DND-41 (cell line): ENCODE measurements at regions not wholly inside any gene's neighbourhood (a gene's known extent, or its start where the extent isn't known, plus 50 kb on each side); places are given as distances from the start of the nearest gene placed in this dataset.

Experiments
- ATAC-seq: fragments of 200-7000 bp; cut with Tn5 transposase; 3 replicates; pipeline ENCODE4 v1.9.1; 2021; ENCODE audit warnings: low read depth; ENCODE audit not compliant: insufficient read depth
- DNase-seq: peaks from one replicate; pipeline ENCODE4 v3.0.0-alpha.2; 2020
- H2AFZ ChIP-seq: 2 replicates; pipeline ENCODE4 v1.6.0; 2012; ENCODE audit warnings: low read depth, low read length
- H3K27ac ChIP-seq: 2 replicates; pipeline ENCODE4 v1.5.1; 2012; ENCODE audit warnings: low read length, inconsistent platforms
- H3K27me3 ChIP-seq: fragments of 200-600 bp; sonication (generic); 2 replicates; pipeline ENCODE4 v1.6.0; 2012; ENCODE audit warnings: low read length, mild to moderate bottlenecking, inconsistent platforms; ENCODE audit not compliant: insufficient read depth, poor library complexity
- H3K36me3 ChIP-seq: 2 replicates; pipeline ENCODE4 v1.5.1; 2012; ENCODE audit warnings: low read length, inconsistent platforms; ENCODE audit not compliant: insufficient read depth
- H3K4me1 ChIP-seq: 2 replicates; pipeline ENCODE4 v1.5.1; 2012; ENCODE audit warnings: mild to moderate bottlenecking, low read length; ENCODE audit not compliant: insufficient read depth
- H3K4me2 ChIP-seq: 2 replicates; pipeline ENCODE4 v1.6.0; 2012; ENCODE audit warnings: mild to moderate bottlenecking, moderate library complexity, low read length, inconsistent platforms; ENCODE audit not compliant: insufficient read depth
- H3K4me3 ChIP-seq, 2 experiments: fragments of 200-600 bp in 1 of 2; shearing (Covaris generic) in 1 of 2; 2 replicates each; pipeline ENCODE4 v1.5.1; 2012 to 2016; ENCODE audit warnings: inconsistent platforms in 2 of 2, low read length in 2 of 2, mild to moderate bottlenecking in 2 of 2, low read depth in 1 of 2, moderate library complexity in 1 of 2
- H3K79me2 ChIP-seq: 2 replicates; pipeline ENCODE4 v1.6.0; 2012; ENCODE audit warnings: low read length, inconsistent platforms; ENCODE audit not compliant: insufficient read depth
- H3K9ac ChIP-seq: 2 replicates; pipeline ENCODE4 v1.6.0; 2012; ENCODE audit warnings: low read depth, mild to moderate bottlenecking, inconsistent platforms, low read length, moderate library complexity
- H3K9me3 ChIP-seq: 2 replicates; pipeline ENCODE4 v1.5.1; 2012; ENCODE audit warnings: low read length, moderate library complexity, mild to moderate bottlenecking, inconsistent platforms; ENCODE audit not compliant: insufficient read depth, severe bottlenecking
- H4K20me1 ChIP-seq: 2 replicates; pipeline ENCODE4 v1.6.0; 2012; ENCODE audit warnings: low read length; ENCODE audit not compliant: insufficient read depth
- EZH2 ChIP-seq: IDR thresholded peaks from 3 replicates; pipeline ENCODE4 v1.6.1; 2012; ENCODE audit warnings: borderline replicate concordance, low read depth, mild to moderate bottlenecking, moderate library complexity, low read length, inconsistent platforms; ENCODE audit not compliant: severe bottlenecking
- TF ChIP-seq, protein P1 (sequence below): IDR thresholded peaks from 2 replicates; pipeline ENCODE4 v1.5.1; 2012; ENCODE audit warnings: borderline replicate concordance, low read length, moderate library complexity, mild to moderate bottlenecking; ENCODE audit not compliant: poor library complexity, severe bottlenecking; ENCODE audit errors: extremely low read depth

DNA sequence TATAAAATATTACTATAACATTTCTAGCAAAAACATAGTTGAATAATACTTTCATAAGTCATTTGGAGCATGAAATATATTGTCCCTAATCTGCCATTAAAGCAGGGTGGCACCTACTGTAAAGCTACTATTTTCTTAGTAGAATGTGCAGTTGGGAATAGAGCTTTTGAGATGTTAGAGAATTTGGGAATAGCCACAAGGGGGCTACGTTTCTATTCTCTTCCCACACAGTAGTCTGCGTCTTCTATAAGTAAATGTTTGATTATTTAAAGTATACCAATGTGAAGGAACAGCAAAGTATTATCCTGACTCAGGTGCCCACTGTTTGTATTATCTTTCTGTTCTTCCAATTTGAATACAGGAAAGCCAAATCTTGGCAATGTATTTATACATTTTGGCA lies 323.2 kb upstream of the GIMD1 start:
- H3K4me1 ChIP-seq = peaks cover 29% of the 10 kb centered on the region

DNA sequence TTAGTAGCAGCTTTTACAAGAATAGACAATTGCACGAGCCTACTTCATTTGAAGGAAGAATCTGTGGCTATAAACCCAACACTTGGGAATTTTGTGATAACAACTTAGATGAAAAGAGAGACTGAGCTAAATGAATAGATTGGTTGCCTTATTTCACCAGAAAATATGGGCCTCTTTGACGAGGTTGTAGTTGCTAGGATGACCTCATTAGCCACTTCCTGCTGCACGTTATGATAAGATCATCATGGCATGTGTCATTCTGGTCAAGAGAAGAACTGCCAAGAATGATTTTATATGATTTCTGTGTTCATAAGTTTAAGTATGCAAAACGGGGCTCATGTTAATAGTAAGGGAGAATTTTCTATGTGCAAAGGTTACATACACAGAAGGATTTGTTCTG lies 321.9 kb upstream of the GIMD1 start:
- peak; percentile 32 for DNase-seq

More for the DNA sequence above, 323.2 kb upstream of the GIMD1 start:
- Histone ChIP-seq H4K20me1 (no peaks in the 10 kb centered on the region), H3K4me3 (no peak overlapping the region), H3K36me3 (no peaks in the 10 kb centered on the region), H3K79me2 (no peaks in the 10 kb centered on the region), H3K27ac (no peak overlapping the region), H3K9me3 (no peaks in the 10 kb centered on the region), H3K4me2 (no peak overlapping the region), H2AFZ (no peak overlapping the region), H3K9ac (no peak overlapping the region), H3K27me3 (no peaks in the 10 kb centered on the region)
- DNase-seq (no peak), ATAC-seq (no peak)
- no peak for TF ChIP-seq EZH2
- TF ChIP-seq, protein P1, sequence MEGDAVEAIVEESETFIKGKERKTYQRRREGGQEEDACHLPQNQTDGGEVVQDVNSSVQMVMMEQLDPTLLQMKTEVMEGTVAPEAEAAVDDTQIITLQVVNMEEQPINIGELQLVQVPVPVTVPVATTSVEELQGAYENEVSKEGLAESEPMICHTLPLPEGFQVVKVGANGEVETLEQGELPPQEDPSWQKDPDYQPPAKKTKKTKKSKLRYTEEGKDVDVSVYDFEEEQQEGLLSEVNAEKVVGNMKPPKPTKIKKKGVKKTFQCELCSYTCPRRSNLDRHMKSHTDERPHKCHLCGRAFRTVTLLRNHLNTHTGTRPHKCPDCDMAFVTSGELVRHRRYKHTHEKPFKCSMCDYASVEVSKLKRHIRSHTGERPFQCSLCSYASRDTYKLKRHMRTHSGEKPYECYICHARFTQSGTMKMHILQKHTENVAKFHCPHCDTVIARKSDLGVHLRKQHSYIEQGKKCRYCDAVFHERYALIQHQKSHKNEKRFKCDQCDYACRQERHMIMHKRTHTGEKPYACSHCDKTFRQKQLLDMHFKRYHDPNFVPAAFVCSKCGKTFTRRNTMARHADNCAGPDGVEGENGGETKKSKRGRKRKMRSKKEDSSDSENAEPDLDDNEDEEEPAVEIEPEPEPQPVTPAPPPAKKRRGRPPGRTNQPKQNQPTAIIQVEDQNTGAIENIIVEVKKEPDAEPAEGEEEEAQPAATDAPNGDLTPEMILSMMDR = peak; percentile 32

GRCh38 chr4:106687026-106687425 lies 318.4 kb upstream of the GIMD1 start:
- H4K20me1 ChIP-seq = no peaks in the 10 kb centered on the region
- no peak overlapping the region for H3K9ac ChIP-seq
- H3K36me3 ChIP-seq = no peaks in the 10 kb centered on the region
- H3K27me3 ChIP-seq = no peaks in the 10 kb centered on the region
- TF ChIP-seq, protein P1 = no peak
- TF ChIP-seq EZH2 = no peak
- H3K79me2 ChIP-seq = no peaks in the 10 kb centered on the region
- DNase-seq = no peak
- no peak overlapping the region for H2AFZ ChIP-seq
- H3K4me2 ChIP-seq = no peak overlapping the region
- H3K27ac ChIP-seq = no peak overlapping the region
- no peaks in the 10 kb centered on the region for H3K9me3 ChIP-seq
- ATAC-seq = no peak
- H3K4me1 ChIP-seq = peaks cover 11% of the 10 kb centered on the region
- no peak overlapping the region for H3K4me3 ChIP-seq

More for the DNA sequence above, 321.9 kb upstream of the GIMD1 start:
- TF ChIP-seq EZH2 = no peak
- TF ChIP-seq, protein P1 = no peak
- H3K4me1 ChIP-seq = peaks cover 24% of the 10 kb centered on the region
- no peaks in the 10 kb centered on the region for H3K9me3 ChIP-seq
- peak; percentile 73 for ATAC-seq
- H3K79me2 ChIP-seq = no peaks in the 10 kb centered on the region
- H3K36me3 ChIP-seq = no peaks in the 10 kb centered on the region
- no peak overlapping the region for H3K9ac ChIP-seq
- H2AFZ ChIP-seq = no peak overlapping the region
- H3K4me3 ChIP-seq = no peak overlapping the region
- H4K20me1 ChIP-seq = no peaks in the 10 kb centered on the region
- H3K27ac ChIP-seq = no peak overlapping the region
- H3K4me2 ChIP-seq = no peak overlapping the region
- H3K27me3 ChIP-seq = no peaks in the 10 kb centered on the region

DNA sequence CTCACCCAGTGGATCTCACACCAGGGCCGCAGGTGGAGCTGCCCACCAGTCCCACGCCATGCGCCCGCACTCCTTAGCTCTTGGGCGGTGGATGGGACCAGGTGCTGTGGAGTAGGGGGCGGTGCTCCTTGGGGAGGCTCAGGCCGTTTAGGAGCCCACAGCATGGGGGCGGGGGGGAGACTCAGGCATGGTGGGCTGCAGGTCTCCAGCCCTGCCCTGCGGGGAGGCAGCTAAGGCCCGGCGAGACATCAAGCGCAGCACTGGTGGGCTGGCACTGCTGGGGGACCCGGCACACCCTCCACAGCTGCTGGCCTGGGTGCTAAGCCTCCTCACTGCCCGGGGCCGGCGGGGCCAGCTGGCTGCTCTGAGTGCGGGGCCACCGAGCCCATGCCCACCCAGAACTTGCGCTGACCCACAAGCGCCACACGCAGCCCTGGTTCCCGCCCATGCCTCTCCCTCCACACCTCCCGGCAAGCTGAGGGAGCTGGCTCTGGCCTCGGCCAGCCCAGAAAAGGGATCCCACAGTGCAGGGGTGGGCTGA lies 312.9 kb upstream of the GIMD1 start:
- Histone ChIP-seq H3K27ac (no peak overlapping the region), H3K4me3 (no peak overlapping the region), H4K20me1 (no peaks in the 10 kb centered on the region), H3K36me3 (no peaks in the 10 kb centered on the region), H3K4me1 (peaks cover 19% of the 10 kb centered on the region), H3K79me2 (no peaks in the 10 kb centered on the region), H3K9ac (no peak overlapping the region), H3K4me2 (no peak overlapping the region), H3K27me3 (no peaks in the 10 kb centered on the region), H2AFZ (no peak overlapping the region), H3K9me3 (no peaks in the 10 kb centered on the region)
- DNase-seq = no peak
- TF ChIP-seq, protein P1 = no peak
- TF ChIP-seq EZH2 = no peak
- no peak for ATAC-seq
